Activated CD4-positive, alpha-beta T cell treated with anti-CD3 and anti-CD28 coated beads, Interleukin-2, amount 50 U/mL, for 4 hours (primary cell): ENCODE measurements at regions not wholly inside any gene's neighbourhood (a gene's known extent, or its start where the extent isn't known, plus 50 kb on each side); places are given as distances from the start of the nearest gene placed in this dataset.
"Not testable (repeated sequence)": the region's sequence is repeated elsewhere in the genome, so short reads cannot be mapped to it uniquely, and the experiment has no call there.

Experiments
- DNase-seq, 2 experiments: peaks; one replicate each; pipeline ENCODE4 v3.0.0-alpha.2; 2020

GRCh38 chr3:157856078-157856939 lies 249.9 kb downstream of the SHOX2 start:
- DNase-seq = no peak

- not testable (repeated sequence) for DNase-seq
Observed at GRCh38 chr3:157845839-157846238, 260.4 kb downstream of the SHOX2 start.

GRCh38 chr3:157844800-157845565 lies 261.2 kb downstream of the SHOX2 start:
- DNase-seq = no peak

- DNase-seq = no peak
Observed at GRCh38 chr3:157844216-157844615, 262.0 kb downstream of the SHOX2 start.

- DNase-seq = no peak
Observed at GRCh38 chr3:157841029-157841428, 265.2 kb downstream of the SHOX2 start.

- DNase-seq = no peak
Observed at GRCh38 chr3:157840564-157840963, 265.7 kb downstream of the SHOX2 start.

GRCh38 chr3:157838457-157838856 lies 267.8 kb downstream of the SHOX2 start:
- no peak for DNase-seq

GRCh38 chr3:157837336-157837735 lies 268.9 kb downstream of the SHOX2 start:
- no peak for DNase-seq

- no peak for DNase-seq
Observed at GRCh38 chr3:157836022-157836421, 270.2 kb downstream of the SHOX2 start.

- no peak for DNase-seq
Observed at GRCh38 chr3:157832588-157832987, 273.6 kb downstream of the SHOX2 start.

- no peak for DNase-seq
Observed at GRCh38 chr3:157830556-157831236, 275.5 kb downstream of the SHOX2 start.

GRCh38 chr3:157829786-157830185 lies 276.4 kb downstream of the SHOX2 start:
- DNase-seq = no peak

- DNase-seq = no peak
Observed at GRCh38 chr3:157824281-157824680, 281.9 kb downstream of the SHOX2 start.

GRCh38 chr3:157823050-157823449 lies 283.2 kb downstream of the SHOX2 start:
- DNase-seq = no peak

- DNase-seq = no peak
Observed at GRCh38 chr3:157820157-157820517, 286.1 kb downstream of the SHOX2 start.

GRCh38 chr3:157819270-157820156 lies 286.7 kb downstream of the SHOX2 start:
- DNase-seq = no peak

GRCh38 chr3:157816896-157817295 lies 289.3 kb downstream of the SHOX2 start:
- no peak for DNase-seq

GRCh38 chr3:157816296-157816695 lies 289.9 kb downstream of the SHOX2 start:
- DNase-seq = no peak

GRCh38 chr3:157815739-157816138 lies 290.5 kb downstream of the SHOX2 start:
- no peak for DNase-seq

- DNase-seq = no peak
Observed at GRCh38 chr3:157810924-157811718, 295.1 kb downstream of the SHOX2 start.

- DNase-seq = no peak
Observed at GRCh38 chr3:157807280-157807679, 298.9 kb downstream of the SHOX2 start.

- no peak for DNase-seq
Observed at GRCh38 chr3:157805538-157805937, 300.7 kb downstream of the SHOX2 start.
